ENCODE measurements at regions not wholly inside any gene's neighbourhood (a gene's known extent, or its start where the extent isn't known, plus 50 kb on each side); places are given as distances from the start of the nearest gene placed in this dataset.
A peak's percentile ranks its signal among the peaks of the same experiment; 100 is the strongest.
"Not testable (repeated sequence)": the region's sequence is repeated elsewhere in the genome, so short reads cannot be mapped to it uniquely, and the experiment has no call there.

- ChIA-PET RAD21 (ENCODE audit: unreplicated experiment) (no interaction called here), SMC1A (ENCODE audit: uncharacterized antibody, unreplicated experiment) (no interaction called here), CTCF (no interaction called here), POLR2A (no interaction called here)
- no peaks in the 10 kb centered on the region for H3K79me2 ChIP-seq (ENCODE audit: control insufficient read depth, insufficient read depth, low read length)
- intact Hi-C loops (cut with micrococcal nuclease; ENCODE audit: unreplicated experiment) = no loop called here
- H3K9me3 ChIP-seq (replicated peaks; ENCODE audit: control insufficient read depth, insufficient read depth, low read length) = no peaks in the 10 kb centered on the region
- H3K36me3 ChIP-seq (ENCODE audit: control insufficient read depth in 2 of 2, insufficient read depth in 2 of 2, low read length in 1 of 2) = no peaks in the 10 kb centered on the region
- FAIRE-seq (no peak), ATAC-seq (no peak), DNase-seq (ENCODE audit: low read depth, low spot score) (no peak)
- H3K4me3 ChIP-seq = no peak overlapping the region
- no TSS peak for BruUV-seq (replicated peaks)
- TF ChIP-seq POU2F2 (IDR thresholded peaks at IDR 0.05; ENCODE audit: borderline replicate concordance, low read depth, low read length) = no peak
- TF ChIP-seq RAD51 (IDR thresholded peaks at IDR 0.05) = 0 out of 2 replicates have a peak, but pooled peaks have one; percentile 27
- H3K4me2 ChIP-seq (ENCODE audit: control insufficient read depth, insufficient read depth) = no peak overlapping the region
- 0% methylated on average over 2 of the region's 2 CpGs for WGBS (ENCODE audit: insufficient coverage, insufficient replicate concordance, low lambda C conversion rate, missing lambda C conversion rate)
- no peak overlapping the region for H3K9ac ChIP-seq (ENCODE audit: control insufficient read depth, insufficient read depth, low read length)
- no peaks in the 10 kb centered on the region for H4K20me1 ChIP-seq (ENCODE audit: control insufficient read depth, insufficient read depth)
- no peak overlapping the region for H2AFZ ChIP-seq (ENCODE audit: control insufficient read depth, low read depth, low read length)
- no peaks in the 10 kb centered on the region for H3K27me3 ChIP-seq (replicated peaks in 1 of 2; ENCODE audit: control insufficient read depth in 2 of 2, insufficient read depth in 2 of 2, low read length in 1 of 2)
- no peaks in the 10 kb centered on the region for H3K4me1 ChIP-seq (ENCODE audit: control insufficient read depth, insufficient read depth, low read length)
- no peak overlapping the region for H3K27ac ChIP-seq (ENCODE audit: control insufficient read depth, insufficient read depth)
- in situ Hi-C loops (cut with MboI) = no loop called here
Observed at GRCh38 chr9:85871008-85871407, 69.9 kb upstream of the NAA35 start.

GRCh38 chr9:85871683-85872082, 69.3 kb upstream of the NAA35 start:
- H2AFZ ChIP-seq (ENCODE audit: control insufficient read depth, low read depth, low read length); H3K9me3 ChIP-seq (replicated peaks; ENCODE audit: control insufficient read depth, insufficient read depth, low read length); H3K9ac ChIP-seq (ENCODE audit: control insufficient read depth, insufficient read depth, low read length); H3K4me3 ChIP-seq; H3K79me2 ChIP-seq (ENCODE audit: control insufficient read depth, insufficient read depth, low read length); H3K4me1 ChIP-seq (ENCODE audit: control insufficient read depth, insufficient read depth, low read length); POLR2A ChIA-PET; H3K27me3 ChIP-seq (replicated peaks in 1 of 2; ENCODE audit: control insufficient read depth in 2 of 2, insufficient read depth in 2 of 2, low read length in 1 of 2); DNase-seq (ENCODE audit: low read depth, low spot score); BruUV-seq (replicated peaks); CTCF ChIA-PET; H3K36me3 ChIP-seq (ENCODE audit: control insufficient read depth in 2 of 2, insufficient read depth in 2 of 2, low read length in 1 of 2); SMC1A ChIA-PET (ENCODE audit: uncharacterized antibody, unreplicated experiment); intact Hi-C loops (cut with micrococcal nuclease; ENCODE audit: unreplicated experiment); RAD21 ChIA-PET (ENCODE audit: unreplicated experiment); FAIRE-seq; ATAC-seq; H4K20me1 ChIP-seq (ENCODE audit: control insufficient read depth, insufficient read depth); in situ Hi-C loops (cut with MboI); H3K27ac ChIP-seq (ENCODE audit: control insufficient read depth, insufficient read depth); H3K4me2 ChIP-seq (ENCODE audit: control insufficient read depth, insufficient read depth): not testable (repeated sequence)
- WGBS (ENCODE audit: insufficient coverage, insufficient replicate concordance, low lambda C conversion rate, missing lambda C conversion rate) = 46% methylated on average over 5 of the region's 5 CpGs

Measured in GM12878 (cell line).